ENCODE measurements at regions not wholly inside any gene's neighbourhood (a gene's known extent, or its start where the extent isn't known, plus 50 kb on each side); places are given as distances from the start of the nearest gene placed in this dataset.

GRCh38 chr20:54295686-54296085, 87.8 kb downstream of the PFDN4 start:
- no peak for TF ChIP-seq EZH2 (IDR thresholded peaks at IDR 0.05; ENCODE audit: borderline replicate concordance, low read depth, low read length, severe bottlenecking)
- TF ChIP-seq, protein P1, sequence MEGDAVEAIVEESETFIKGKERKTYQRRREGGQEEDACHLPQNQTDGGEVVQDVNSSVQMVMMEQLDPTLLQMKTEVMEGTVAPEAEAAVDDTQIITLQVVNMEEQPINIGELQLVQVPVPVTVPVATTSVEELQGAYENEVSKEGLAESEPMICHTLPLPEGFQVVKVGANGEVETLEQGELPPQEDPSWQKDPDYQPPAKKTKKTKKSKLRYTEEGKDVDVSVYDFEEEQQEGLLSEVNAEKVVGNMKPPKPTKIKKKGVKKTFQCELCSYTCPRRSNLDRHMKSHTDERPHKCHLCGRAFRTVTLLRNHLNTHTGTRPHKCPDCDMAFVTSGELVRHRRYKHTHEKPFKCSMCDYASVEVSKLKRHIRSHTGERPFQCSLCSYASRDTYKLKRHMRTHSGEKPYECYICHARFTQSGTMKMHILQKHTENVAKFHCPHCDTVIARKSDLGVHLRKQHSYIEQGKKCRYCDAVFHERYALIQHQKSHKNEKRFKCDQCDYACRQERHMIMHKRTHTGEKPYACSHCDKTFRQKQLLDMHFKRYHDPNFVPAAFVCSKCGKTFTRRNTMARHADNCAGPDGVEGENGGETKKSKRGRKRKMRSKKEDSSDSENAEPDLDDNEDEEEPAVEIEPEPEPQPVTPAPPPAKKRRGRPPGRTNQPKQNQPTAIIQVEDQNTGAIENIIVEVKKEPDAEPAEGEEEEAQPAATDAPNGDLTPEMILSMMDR (IDR thresholded peaks at IDR 0.05; ENCODE audit: borderline replicate concordance, extremely low read depth, low read length, poor library complexity, severe bottlenecking), result no peak

Data from DND-41 (cell line).